T47D (cell line): ENCODE measurements at regions not wholly inside any gene's neighbourhood (a gene's known extent, or its start where the extent isn't known, plus 50 kb on each side); places are given as distances from the start of the nearest gene placed in this dataset.
"Not testable (repeated sequence)": the region's sequence is repeated elsewhere in the genome, so short reads cannot be mapped to it uniquely, and the experiment has no call there.

ENCODE experiments used
- DNase-seq, 2 experiments: peaks; one replicate each; pipeline versions ENCODE4 v3.0.0 to v3.0.0-alpha.2; 2011 to 2012; ENCODE audit warnings: low read depth in 1 of 2, low spot score in 1 of 2
- JUND ChIP-seq: IDR thresholded peaks from 2 replicates; pipeline ENCODE4 v1.6.1; 2012; ENCODE audit warnings: low read depth
- in situ Hi-C: cut with HindIII; loops from 2 replicates; pipeline ENCODE4 v1.10.0; 2016; ENCODE audit warnings: low sequenced_read_pairs, low pct_unique_long_range_greater_than_20kb

DNA sequence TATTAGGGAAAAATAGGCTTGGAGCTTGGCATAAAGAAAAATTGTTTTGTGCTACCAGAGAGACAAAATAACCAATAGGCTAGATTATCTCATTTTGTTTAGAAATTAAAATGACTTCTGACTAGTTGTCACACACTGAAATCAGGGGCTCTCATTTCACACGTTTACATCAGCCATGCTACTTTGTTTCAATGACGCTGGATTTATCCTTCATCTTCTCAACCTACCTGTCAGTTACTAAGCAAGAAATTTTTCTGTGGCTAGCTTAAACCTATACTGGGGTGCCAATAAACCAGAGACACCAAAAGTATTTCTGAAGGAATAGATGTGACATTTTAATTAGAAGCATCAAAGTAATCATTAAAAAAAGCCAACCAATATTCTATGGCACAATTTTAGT, 518.1 kb upstream of the NR5A2 start:
- DNase-seq, result no peak
- no peak for TF ChIP-seq JUND
- in situ Hi-C loops, result no loop called here

- no peak for TF ChIP-seq JUND
- in situ Hi-C loops, result no loop called here
- no peak for DNase-seq
These were observed 517.2 kb upstream of the NR5A2 start for GRCh38 chr1:199510314-199510713.

DNA sequence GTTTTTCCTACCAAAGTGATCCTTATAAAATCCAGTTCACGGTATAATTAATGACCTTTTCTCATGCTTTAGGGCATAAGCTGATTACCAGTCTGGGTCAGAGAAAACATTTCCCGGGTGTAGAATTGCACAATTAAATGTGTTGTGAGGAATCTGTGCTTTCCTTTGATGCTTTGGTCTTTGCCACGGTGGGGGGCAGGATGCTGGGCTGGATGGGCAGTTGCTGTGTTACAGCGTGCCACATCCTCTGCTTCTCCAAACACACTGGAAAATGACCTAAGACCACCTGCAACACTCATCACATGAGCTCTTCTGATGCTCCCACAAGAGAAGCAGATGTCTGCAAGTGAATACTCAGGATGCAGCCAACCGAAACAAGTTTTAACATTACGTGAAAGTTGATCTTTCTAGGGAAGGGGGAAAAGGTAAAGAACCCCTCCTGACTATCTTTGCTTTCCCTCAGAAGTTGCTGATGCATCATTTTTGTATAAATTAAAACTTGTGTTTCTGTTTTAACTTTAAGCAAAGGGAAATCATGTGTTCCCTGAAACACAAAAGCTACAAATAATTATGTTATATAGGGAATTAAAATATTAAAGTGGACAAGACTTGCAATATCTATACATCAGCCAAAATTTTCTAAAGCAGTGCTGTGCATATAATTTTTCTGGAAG, 515.3 kb upstream of the NR5A2 start:
- in situ Hi-C loops, result no loop called here
- no peak for TF ChIP-seq JUND
- no peak for DNase-seq

DNA sequence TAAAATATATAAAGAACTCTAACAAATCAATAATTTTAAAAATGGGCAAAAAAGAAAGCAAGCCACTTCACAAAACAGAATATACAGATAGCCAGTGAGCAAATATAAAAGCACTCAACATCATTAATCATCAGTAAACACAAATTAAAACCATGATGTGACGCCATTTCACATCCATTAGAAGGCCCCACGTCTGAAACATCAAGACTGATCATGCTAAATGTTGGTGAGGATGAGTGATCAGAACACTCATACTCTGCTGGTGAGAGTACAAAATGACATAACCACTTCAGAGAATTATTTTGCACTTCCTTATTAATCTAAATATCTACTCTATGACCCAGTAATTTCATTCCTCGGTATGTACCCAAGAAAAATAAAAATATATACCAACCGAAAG, 512.2 kb upstream of the NR5A2 start:
- no peak for TF ChIP-seq JUND
- DNase-seq, result no peak
- in situ Hi-C loops, result no loop called here

- TF ChIP-seq JUND, result no peak
- no peak for DNase-seq
- in situ Hi-C loops, result no loop called here
These were observed 505.2 kb upstream of the NR5A2 start for GRCh38 chr1:199522338-199522737.

- TF ChIP-seq JUND, result no peak
- in situ Hi-C loops, result no loop called here
These were observed 504.6 kb upstream of the NR5A2 start for GRCh38 chr1:199522936-199523335.

DNA sequence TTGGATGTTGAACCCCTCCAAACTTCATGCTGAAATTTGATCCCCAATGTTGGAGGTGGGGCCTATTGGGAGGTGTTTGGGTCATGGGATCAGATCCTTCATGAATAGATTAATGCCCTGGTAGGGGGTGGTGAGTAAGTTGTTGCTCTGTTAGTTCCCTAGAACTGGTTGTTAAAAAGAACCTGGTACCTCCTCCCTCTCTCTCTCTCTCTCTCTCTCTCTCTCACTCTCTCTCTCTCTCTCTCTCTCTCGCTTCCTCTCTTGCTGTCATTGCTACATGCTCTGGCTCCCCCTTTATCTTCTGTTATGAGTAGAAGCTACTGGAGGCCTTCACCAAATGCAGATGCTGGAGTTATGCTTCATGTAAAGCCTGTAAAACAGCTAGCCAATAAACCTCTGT, 498.2 kb upstream of the NR5A2 start:
- in situ Hi-C loops, result no loop called here
- no peak for TF ChIP-seq JUND
- DNase-seq, result no peak

More at GRCh38 chr1:199522936-199523335, 504.6 kb upstream of the NR5A2 start:
- DNase-seq, result no peak

GRCh38 chr1:199533361-199533760, 494.1 kb upstream of the NR5A2 start:
- DNase-seq, in situ Hi-C loops: not testable (repeated sequence)

- in situ Hi-C loops, result no loop called here
- TF ChIP-seq JUND, result no peak
- DNase-seq, result peak in 1 of 2 experiments; percentile 61
These were observed 481.7 kb upstream of the NR5A2 start for GRCh38 chr1:199545780-199546179.

GRCh38 chr1:199546323-199546722, 481.2 kb upstream of the NR5A2 start:
- no peak for DNase-seq
- no peak for TF ChIP-seq JUND
- in situ Hi-C loops, result no loop called here

DNA sequence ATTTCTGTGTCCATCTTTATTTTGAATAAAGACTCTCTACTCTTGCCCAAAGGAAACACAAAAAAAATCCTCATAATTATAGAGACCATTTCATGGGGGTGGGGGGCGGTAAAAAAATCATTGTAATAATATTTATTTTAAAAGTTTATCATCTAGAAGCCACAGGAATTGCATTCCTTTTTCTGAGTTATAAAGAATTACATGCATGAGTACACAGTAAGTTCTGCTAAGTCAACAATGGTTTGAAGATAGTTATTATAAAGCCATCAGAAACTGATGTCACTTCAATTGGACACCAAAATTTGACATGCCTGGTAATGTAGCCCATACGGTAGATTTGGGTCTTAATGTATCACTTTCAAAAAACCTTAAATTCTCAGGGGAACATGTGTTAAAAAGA, 478.1 kb upstream of the NR5A2 start:
- no peak for TF ChIP-seq JUND
- DNase-seq, result no peak
- in situ Hi-C loops, result no loop called here

DNA sequence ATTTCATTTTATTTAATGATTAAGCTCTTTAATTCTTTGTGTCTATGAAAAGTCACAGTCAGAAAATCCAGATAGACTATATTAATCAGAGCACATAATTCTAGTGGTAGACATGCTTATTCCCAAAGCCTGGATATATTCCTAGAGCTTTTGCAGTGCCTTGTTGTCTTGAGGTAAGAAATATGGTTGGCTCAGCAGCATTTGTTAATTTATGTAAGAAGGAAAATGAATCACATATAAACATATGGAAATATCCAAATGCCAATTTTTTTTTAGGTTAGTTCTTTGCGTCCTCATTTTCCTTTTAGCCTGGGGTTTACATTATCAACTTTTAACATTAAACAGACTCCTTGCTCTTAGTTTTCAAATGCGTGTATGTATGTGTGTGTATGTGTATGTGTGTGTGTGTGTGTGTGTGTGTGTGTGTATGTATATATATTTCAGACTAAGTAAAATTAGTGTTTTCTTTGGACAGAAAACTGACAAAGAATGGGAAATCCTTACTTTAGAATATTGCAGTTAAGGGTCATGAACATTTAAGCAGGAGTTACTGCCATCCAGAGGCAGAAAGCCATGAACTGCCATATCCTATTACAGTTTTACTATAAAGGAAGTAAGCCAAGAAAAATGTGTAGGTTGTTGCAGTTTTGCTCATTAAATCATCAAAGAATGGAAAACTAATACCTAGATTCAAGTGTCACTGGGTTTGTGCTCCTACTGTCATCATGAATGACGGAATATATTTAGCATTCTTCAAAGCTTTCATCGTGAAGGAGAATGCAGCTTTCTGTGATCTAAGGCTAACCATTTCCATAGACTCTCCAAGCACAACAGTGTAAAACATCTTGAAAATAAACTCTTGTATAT, 477.1 kb upstream of the NR5A2 start:
- TF ChIP-seq JUND, result no peak
- no peak for DNase-seq
- in situ Hi-C loops, result no loop called here

DNA sequence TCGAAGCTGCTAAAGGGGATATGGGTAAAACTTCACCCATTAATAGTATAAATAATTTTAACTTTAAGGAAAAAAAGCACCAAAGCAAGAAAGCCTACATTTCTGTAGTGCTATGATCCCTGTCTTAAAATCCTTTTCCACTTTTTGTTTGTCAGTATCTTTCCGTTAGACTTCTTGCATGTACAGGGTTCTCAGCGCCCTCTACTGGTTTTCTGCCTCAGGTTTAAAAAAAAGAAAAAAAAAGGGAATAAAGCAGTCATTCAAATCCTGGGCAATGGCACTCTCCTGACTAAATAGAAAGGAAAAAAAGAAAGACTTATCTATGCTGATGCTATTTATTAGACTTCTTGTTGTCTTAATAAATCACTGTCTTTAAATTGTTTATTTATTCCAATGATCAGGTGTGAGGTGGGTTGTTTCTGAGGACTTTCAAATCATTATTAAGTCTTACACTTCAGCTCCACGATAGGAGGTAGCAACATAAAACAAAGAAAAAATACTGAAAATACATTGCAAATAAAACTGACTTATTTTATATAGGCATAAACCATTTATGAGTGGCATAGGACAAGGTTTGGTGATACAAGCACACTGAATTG, 475.4 kb upstream of the NR5A2 start:
- in situ Hi-C loops, result no loop called here
- peak; percentile 23 to 78 for DNase-seq
- no peak for TF ChIP-seq JUND
